KMS-11 (cell line): ENCODE measurements at regions not wholly inside any gene's neighbourhood (a gene's known extent, or its start where the extent isn't known, plus 50 kb on each side); places are given as distances from the start of the nearest gene placed in this dataset.

Experiments
- H2AFZ ChIP-seq: fragments of 200-600 bp; sonication (generic); 2 replicates; pipeline ENCODE4 v1.6.1; 2016; ENCODE audit warnings: antibody characterized with exemption, mixed run types, low read depth
- H3K27ac ChIP-seq: fragments of 200-600 bp; sonication (generic); 2 replicates; pipeline ENCODE4 v1.6.1; 2016; ENCODE audit warnings: mild to moderate bottlenecking, mixed run types
- H3K27me3 ChIP-seq: fragments of 200-600 bp; sonication (generic); 2 replicates; pipeline ENCODE4 v1.6.1; 2017; ENCODE audit warnings: mild to moderate bottlenecking, low read depth, mixed run types, moderate library complexity; ENCODE audit not compliant: insufficient read depth
- H3K36me3 ChIP-seq: fragments of 200-600 bp; sonication (generic); 2 replicates; pipeline ENCODE4 v1.6.1; 2017; ENCODE audit warnings: mild to moderate bottlenecking, mixed run types; ENCODE audit not compliant: insufficient read depth
- H3K4me1 ChIP-seq: fragments of 200-600 bp; sonication (generic); 2 replicates; pipeline ENCODE4 v1.6.1; 2016; ENCODE audit warnings: mild to moderate bottlenecking, low read depth, mixed run types; ENCODE audit not compliant: poor library complexity, severe bottlenecking
- H3K4me2 ChIP-seq: fragments of 200-600 bp; sonication (generic); 2 replicates; pipeline ENCODE4 v1.7.0; 2016; ENCODE audit warnings: mild to moderate bottlenecking, mixed run types
- H3K4me3 ChIP-seq: fragments of 200-600 bp; sonication (generic); IDR thresholded peaks from 2 replicates; pipeline ENCODE4 v1.6.1; 2017; ENCODE audit warnings: low read depth, low read length, mixed read lengths; ENCODE audit not compliant: insufficient read depth
- H3K79me2 ChIP-seq: fragments of 200-600 bp; sonication (generic); 2 replicates; pipeline ENCODE4 v1.6.1; 2016; ENCODE audit warnings: low read depth, mixed run types; ENCODE audit not compliant: insufficient read depth
- H3K9ac ChIP-seq: fragments of 200-600 bp; sonication (generic); 2 replicates; pipeline ENCODE4 v1.6.1; 2016; ENCODE audit warnings: mild to moderate bottlenecking, mixed run types
- H4K20me1 ChIP-seq: fragments of 200-600 bp; sonication (generic); 2 replicates; pipeline ENCODE4 v1.6.1; 2016; ENCODE audit warnings: mild to moderate bottlenecking, mixed run types; ENCODE audit not compliant: insufficient read depth
- CTCF ChIP-seq: fragments of 200-600 bp; sonication (generic); conservative IDR thresholded peaks from 2 replicates; pipeline ENCODE4 v1.6.1; 2017; ENCODE audit warnings: low read depth, mild to moderate bottlenecking, antibody characterized with exemption, low read length, moderate library complexity, mixed read lengths

DNA sequence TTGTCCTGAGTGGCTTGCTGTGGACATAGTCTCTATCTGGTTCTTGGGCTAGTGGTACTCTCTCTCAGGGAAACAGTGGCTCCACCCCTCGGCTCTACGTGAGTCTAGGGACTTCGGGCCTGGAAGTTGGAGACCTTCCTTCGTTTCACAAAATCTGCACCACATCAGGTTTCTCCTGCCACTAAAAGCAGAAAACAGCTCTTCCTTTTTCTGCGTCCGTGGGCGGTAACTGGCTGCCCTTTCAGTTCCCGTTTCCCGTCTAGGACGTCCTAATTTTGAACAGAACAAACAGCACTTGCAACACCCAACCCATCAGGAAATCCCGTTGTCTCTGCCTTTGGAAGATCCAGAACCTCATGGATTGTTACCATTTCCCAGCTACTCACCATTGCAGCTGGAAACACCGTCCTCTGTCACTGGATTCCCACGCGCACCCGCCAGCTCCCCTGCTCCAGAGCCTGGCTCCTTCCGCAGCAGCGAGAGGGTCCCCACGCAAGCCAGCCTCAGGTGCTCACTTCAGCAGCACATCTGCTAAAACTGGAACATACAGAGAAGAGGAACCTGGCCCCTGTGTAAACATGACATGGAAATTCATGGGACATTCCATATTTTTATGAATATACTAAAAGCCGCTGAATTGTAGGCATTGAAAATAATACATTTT lies 311.4 kb upstream of the AKR1E2 start:
- Histone ChIP-seq H2AFZ (no peak overlapping the region), H3K4me3 (no peak overlapping the region), H3K27ac (no peak overlapping the region), H3K4me1 (no peaks in the 10 kb centered on the region), H3K27me3 (no peaks in the 10 kb centered on the region), H3K4me2 (no peak overlapping the region), H3K9ac (no peak overlapping the region), H3K79me2 (no peaks in the 10 kb centered on the region), H3K36me3 (no peaks in the 10 kb centered on the region), H4K20me1 (no peaks in the 10 kb centered on the region)
- TF ChIP-seq CTCF: no peak

DNA sequence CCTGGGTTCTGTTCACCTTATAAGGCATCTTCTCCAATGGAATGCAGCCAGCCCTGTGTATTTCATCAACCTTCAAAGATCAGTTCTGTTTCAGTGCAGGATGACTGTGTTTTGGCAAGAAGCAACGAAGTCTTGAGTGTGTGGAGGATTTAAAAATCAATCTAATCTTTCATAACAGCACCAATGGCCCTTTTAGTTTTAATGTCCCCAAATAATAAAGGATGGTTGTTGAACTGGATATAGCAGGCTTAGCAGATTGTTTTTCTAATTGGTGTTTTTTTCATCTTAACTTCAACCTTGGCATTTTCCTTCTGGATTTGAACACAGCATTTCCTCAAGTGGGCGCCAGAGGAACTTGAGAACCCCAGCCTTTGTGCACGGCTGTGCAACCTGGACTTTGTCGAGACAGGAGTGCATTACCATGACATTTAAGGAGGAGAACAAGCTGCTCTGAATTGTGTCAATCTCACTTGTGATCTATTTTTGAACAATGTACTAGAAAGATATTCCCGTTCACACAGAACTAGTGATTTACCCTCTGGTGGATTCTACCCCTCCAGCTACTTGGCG lies 313.3 kb upstream of the AKR1E2 start:
- Histone ChIP-seq H4K20me1 (no peaks in the 10 kb centered on the region), H3K4me3 (no peak overlapping the region), H3K4me2 (no peak overlapping the region), H2AFZ (no peak overlapping the region), H3K27me3 (no peaks in the 10 kb centered on the region), H3K79me2 (no peaks in the 10 kb centered on the region), H3K27ac (no peak overlapping the region), H3K9ac (no peak overlapping the region), H3K36me3 (no peaks in the 10 kb centered on the region), H3K4me1 (no peaks in the 10 kb centered on the region)
- peak; percentile 23; the same call in 1 of the 2 replicates for TF ChIP-seq CTCF

GRCh38 chr10:4512196-4512595 lies 313.8 kb upstream of the AKR1E2 start:
- no peak for TF ChIP-seq CTCF
- H4K20me1 ChIP-seq: no peaks in the 10 kb centered on the region
- no peaks in the 10 kb centered on the region for H3K4me1 ChIP-seq
- no peak overlapping the region for H3K27ac ChIP-seq
- H2AFZ ChIP-seq: no peak overlapping the region
- H3K9ac ChIP-seq: no peak overlapping the region
- no peak overlapping the region for H3K4me2 ChIP-seq
- H3K36me3 ChIP-seq: no peaks in the 10 kb centered on the region
- H3K79me2 ChIP-seq: no peaks in the 10 kb centered on the region
- no peaks in the 10 kb centered on the region for H3K27me3 ChIP-seq
- H3K4me3 ChIP-seq: no peak overlapping the region

GRCh38 chr10:4511509-4511908 lies 314.5 kb upstream of the AKR1E2 start:
- no peak overlapping the region for H3K27ac ChIP-seq
- no peak overlapping the region for H3K4me2 ChIP-seq
- no peaks in the 10 kb centered on the region for H3K79me2 ChIP-seq
- no peaks in the 10 kb centered on the region for H3K4me1 ChIP-seq
- no peaks in the 10 kb centered on the region for H3K27me3 ChIP-seq
- H2AFZ ChIP-seq: no peak overlapping the region
- H3K36me3 ChIP-seq: no peaks in the 10 kb centered on the region
- no peak overlapping the region for H3K9ac ChIP-seq
- no peak overlapping the region for H3K4me3 ChIP-seq
- no peaks in the 10 kb centered on the region for H4K20me1 ChIP-seq
- no peak for TF ChIP-seq CTCF
